Amniotic epithelial cell (primary cell): ENCODE measurements at regions not wholly inside any gene's neighbourhood (a gene's known extent, or its start where the extent isn't known, plus 50 kb on each side); places are given as distances from the start of the nearest gene placed in this dataset.
A peak's percentile ranks its signal among the peaks of the same experiment; 100 is the strongest.
"Not testable (repeated sequence)": the region's sequence is repeated elsewhere in the genome, so short reads cannot be mapped to it uniquely, and the experiment has no call there.

Experiments
- DNase-seq: peaks from one replicate; pipeline ENCODE4 v3.0.0-alpha.2; 2010; ENCODE audit warnings: low read depth

- no peak for DNase-seq
These were observed 121.1 kb downstream of the PDCD6IP start for GRCh38 chr3:33919312-33920120.

GRCh38 chr3:33920511-33920910 is 122.1 kb downstream of the PDCD6IP start:
- no peak for DNase-seq

GRCh38 chr3:33921608-33922007 is 123.2 kb downstream of the PDCD6IP start:
- DNase-seq, result no peak

GRCh38 chr3:33926998-33927605 is 128.7 kb downstream of the PDCD6IP start:
- no peak for DNase-seq

- no peak for DNase-seq
These were observed 131.4 kb downstream of the PDCD6IP start for GRCh38 chr3:33929813-33930212.

GRCh38 chr3:33931512-33931911 is 133.1 kb downstream of the PDCD6IP start:
- no peak for DNase-seq

- no peak for DNase-seq
These were observed 133.8 kb downstream of the PDCD6IP start for GRCh38 chr3:33932010-33932764.

GRCh38 chr3:33936171-33936920 is 137.9 kb downstream of the PDCD6IP start:
- DNase-seq, result no peak

GRCh38 chr3:33936921-33937525 is 138.6 kb downstream of the PDCD6IP start:
- no peak for DNase-seq

GRCh38 chr3:33937628-33938027 is 139.2 kb downstream of the PDCD6IP start:
- DNase-seq, result no peak

- no peak for DNase-seq
These were observed 141.7 kb downstream of the PDCD6IP start for GRCh38 chr3:33940149-33940548.

GRCh38 chr3:33940736-33941135 is 142.3 kb downstream of the PDCD6IP start:
- DNase-seq, result no peak

GRCh38 chr3:33941804-33942203 is 143.4 kb downstream of the PDCD6IP start:
- DNase-seq, result no peak

- DNase-seq, result peak; percentile 9
These were observed 144.2 kb downstream of the PDCD6IP start for GRCh38 chr3:33942483-33943150.

- no peak for DNase-seq
These were observed 144.8 kb downstream of the PDCD6IP start for GRCh38 chr3:33943277-33943676.

GRCh38 chr3:33946612-33947011 is 148.2 kb downstream of the PDCD6IP start:
- DNase-seq, result not testable (repeated sequence)

- DNase-seq, result no peak
These were observed 149.1 kb downstream of the PDCD6IP start for GRCh38 chr3:33947272-33948195.

- DNase-seq, result no peak
These were observed 150.6 kb downstream of the PDCD6IP start for GRCh38 chr3:33949074-33949473.

- no peak for DNase-seq
These were observed 156.5 kb downstream of the PDCD6IP start for GRCh38 chr3:33954956-33955355.

GRCh38 chr3:33956206-33956605 is 157.8 kb downstream of the PDCD6IP start:
- no peak for DNase-seq
